Neural cell (in vitro differentiated cells): ENCODE measurements at regions not wholly inside any gene's neighbourhood (a gene's known extent, or its start where the extent isn't known, plus 50 kb on each side); places are given as distances from the start of the nearest gene placed in this dataset.

Source experiments
- H2AFZ ChIP-seq: fragments of 200-600, 300-800 bp; sonication (generic), shearing (Covaris generic); 2 replicates; pipeline ENCODE4 v1.6.0; 2014; ENCODE audit warnings: low read depth, mild to moderate bottlenecking, antibody characterized with exemption, low read length, moderate library complexity
- H3F3A ChIP-seq: fragments of 200-600 bp; shearing (Covaris generic); 2 replicates; pipeline ENCODE4 v1.6.1; 2016; ENCODE audit warnings: mild to moderate bottlenecking, moderate library complexity, mixed read lengths, antibody characterized with exemption, low read length; ENCODE audit not compliant: insufficient read depth, poor library complexity, severe bottlenecking
- H3K27ac ChIP-seq: fragments of 200-600, 300-800 bp; sonication (generic), shearing (Covaris generic); 2 replicates; pipeline ENCODE4 v1.5.1; 2014; ENCODE audit warnings: mild to moderate bottlenecking, low read length, moderate library complexity
- H3K27me3 ChIP-seq: fragments of 300-800, 200-600 bp; sonication (generic), shearing (Covaris generic); 2 replicates; pipeline ENCODE4 v1.6.0; 2014; ENCODE audit warnings: mild to moderate bottlenecking, low read depth, low read length, moderate library complexity; ENCODE audit not compliant: insufficient read depth
- H3K36me3 ChIP-seq: fragments of 300-800, 200-600 bp; sonication (generic), shearing (Covaris generic); 2 replicates; pipeline ENCODE4 v1.5.1; 2014; ENCODE audit warnings: mild to moderate bottlenecking, antibody characterized with exemption, low read length, moderate library complexity; ENCODE audit not compliant: insufficient read depth
- H3K4me2 ChIP-seq: fragments of 300-800, 200-600 bp; sonication (generic), shearing (Covaris generic); 2 replicates; pipeline ENCODE4 v1.6.0; 2014; ENCODE audit warnings: mild to moderate bottlenecking, low read length
- H3K4me3 ChIP-seq: fragments of 300-800, 200-600 bp; sonication (generic), shearing (Covaris generic); 2 replicates; pipeline ENCODE4 v1.5.1; 2014; ENCODE audit warnings: mild to moderate bottlenecking, low read length, moderate library complexity
- H3K79me2 ChIP-seq: fragments of 200-600 bp; shearing (Covaris generic); replicated peaks from 2 replicates; pipeline ENCODE4 v1.6.0; 2014; ENCODE audit warnings: mild to moderate bottlenecking, low read length, moderate library complexity; ENCODE audit not compliant: insufficient read depth
- H3K9ac ChIP-seq: fragments of 300-800, 200-600 bp; sonication (generic), shearing (Covaris generic); 2 replicates; pipeline ENCODE4 v1.6.1; 2016; ENCODE audit warnings: mild to moderate bottlenecking, low read length, mixed read lengths
- H3K9me2 ChIP-seq: fragments of 200-600 bp; shearing (Covaris generic); 2 replicates; pipeline ENCODE4 v1.6.1; 2016; ENCODE audit warnings: mild to moderate bottlenecking, low read length, mixed read lengths; ENCODE audit not compliant: insufficient read depth
- H3K9me3 ChIP-seq: fragments of 200-600, 300-800 bp; sonication (generic), shearing (Covaris generic); 2 replicates; pipeline ENCODE4 v1.6.1; 2016; ENCODE audit warnings: mild to moderate bottlenecking, mixed run types, low read length, moderate library complexity, mixed read lengths
- H4K20me1 ChIP-seq: fragments of 200-600 bp; shearing (Covaris generic); 2 replicates; pipeline ENCODE4 v1.6.1; 2016; ENCODE audit warnings: mild to moderate bottlenecking, mixed run types; ENCODE audit not compliant: insufficient read depth
- CTCF ChIP-seq: fragments of 450-650 bp; IDR thresholded peaks from 2 replicates; pipeline ENCODE4 v1.5.1; 2014; ENCODE audit warnings: antibody characterized with exemption, mild to moderate bottlenecking, moderate library complexity; ENCODE audit not compliant: poor library complexity, severe bottlenecking
- EP300 ChIP-seq: fragments of 450-650 bp; conservative IDR thresholded peaks from 2 replicates; pipeline ENCODE4 v1.6.1; 2014; ENCODE audit warnings: antibody characterized with exemption, mild to moderate bottlenecking, moderate library complexity; ENCODE audit not compliant: poor library complexity, severe bottlenecking
- EZH2 ChIP-seq: fragments of 200-600, 300-800 bp; shearing (Covaris generic), sonication (generic); IDR thresholded peaks from 2 replicates; pipeline ENCODE4 v1.6.1; 2014; ENCODE audit warnings: antibody characterized with exemption, low read length, borderline replicate concordance, mild to moderate bottlenecking; ENCODE audit not compliant: insufficient read depth, poor library complexity, severe bottlenecking
- MXI1 ChIP-seq: fragments of 450-650 bp; conservative IDR thresholded peaks from 2 replicates; pipeline ENCODE4 v1.6.1; 2014; ENCODE audit warnings: antibody characterized with exemption, mild to moderate bottlenecking; ENCODE audit not compliant: poor library complexity, severe bottlenecking
- POLR2AphosphoS5 ChIP-seq: IDR thresholded peaks from 2 replicates; pipeline ENCODE4 v1.6.1; 2012
- RAD21 ChIP-seq: fragments of 450-650 bp; conservative IDR thresholded peaks from 2 replicates; pipeline ENCODE4 v1.6.1; 2014; ENCODE audit warnings: antibody characterized with exemption, mild to moderate bottlenecking, moderate library complexity
- REST ChIP-seq: IDR thresholded peaks from 2 replicates; pipeline ENCODE4 v1.6.1; 2012; ENCODE audit warnings: borderline replicate concordance
- SMC3 ChIP-seq: fragments of 450-650 bp; conservative IDR thresholded peaks from 2 replicates; pipeline ENCODE4 v1.6.1; 2014; ENCODE audit warnings: antibody characterized with exemption, mild to moderate bottlenecking, moderate library complexity; ENCODE audit not compliant: poor library complexity
- TAF1 ChIP-seq: IDR thresholded peaks from 2 replicates; pipeline ENCODE4 v1.6.1; 2012; ENCODE audit warnings: low read depth

- no peak overlapping the region for H2AFZ ChIP-seq
- no peaks in the 10 kb centered on the region for H3K79me2 ChIP-seq
- H3K4me2 ChIP-seq: no peak overlapping the region
- H3F3A ChIP-seq: no peaks in the 10 kb centered on the region
- H3K9me2 ChIP-seq: no peaks in the 10 kb centered on the region
- H3K27ac ChIP-seq: no peak overlapping the region
- H3K36me3 ChIP-seq: no peaks in the 10 kb centered on the region
- no peaks in the 10 kb centered on the region for H3K9me3 ChIP-seq
- TF ChIP-seq POLR2AphosphoS5 (no peak), RAD21 (no peak), EP300 (no peak), SMC3 (no peak), EZH2 (no peak), TAF1 (no peak), REST (no peak), CTCF (no peak), MXI1 (no peak)
- no peaks in the 10 kb centered on the region for H4K20me1 ChIP-seq
- H3K9ac ChIP-seq: no peak overlapping the region
- H3K27me3 ChIP-seq: no peaks in the 10 kb centered on the region
- no peak overlapping the region for H3K4me3 ChIP-seq
Observed at GRCh38 chr6:47159763-47160162, 117.6 kb upstream of the ADGRF1 start.

- no peaks in the 10 kb centered on the region for H3K9me3 ChIP-seq
- no peak for TF ChIP-seq CTCF
- no peak for TF ChIP-seq EZH2
- TF ChIP-seq EP300: no peak
- no peak for TF ChIP-seq SMC3
- TF ChIP-seq TAF1: no peak
- TF ChIP-seq RAD21: no peak
- TF ChIP-seq MXI1: no peak
- no peak for TF ChIP-seq REST
Observed at GRCh38 chr6:47157653-47158219, 115.6 kb upstream of the ADGRF1 start.

More at GRCh38 chr6:47157653-47158219, 115.6 kb upstream of the ADGRF1 start:
- Histone ChIP-seq H3K79me2 (no peaks in the 10 kb centered on the region), H3K9ac (no peak overlapping the region), H3K27ac (no peak overlapping the region), H3K27me3 (no peaks in the 10 kb centered on the region), H3K9me2 (no peaks in the 10 kb centered on the region), H2AFZ (no peak overlapping the region), H3F3A (no peaks in the 10 kb centered on the region), H4K20me1 (no peaks in the 10 kb centered on the region), H3K4me2 (no peak overlapping the region), H3K4me3 (no peak overlapping the region), H3K36me3 (no peaks in the 10 kb centered on the region)
